ENCODE measurements at regions not wholly inside any gene's neighbourhood (a gene's known extent, or its start where the extent isn't known, plus 50 kb on each side); places are given as distances from the start of the nearest gene placed in this dataset.

- no peak for DNase-seq
Observed at GRCh38 chr10:123502983-123503382, 163.2 kb upstream of the GPR26 start.

- no peak for DNase-seq
Observed at GRCh38 chr10:123506455-123506854, 159.7 kb upstream of the GPR26 start.

- no peak for DNase-seq
Observed at GRCh38 chr10:123507298-123507697, 158.9 kb upstream of the GPR26 start.

- no peak for DNase-seq
Observed at GRCh38 chr10:123509338-123509737, 156.8 kb upstream of the GPR26 start.

GRCh38 chr10:123512901-123513775 lies 153.0 kb upstream of the GPR26 start:
- DNase-seq = no peak

GRCh38 chr10:123513870-123514269 lies 152.3 kb upstream of the GPR26 start:
- DNase-seq = no peak

GRCh38 chr10:123514996-123515395 lies 151.2 kb upstream of the GPR26 start:
- no peak for DNase-seq

- no peak for DNase-seq
Observed at GRCh38 chr10:123515661-123516060, 150.5 kb upstream of the GPR26 start.

- no peak for DNase-seq
Observed at GRCh38 chr10:123516291-123516690, 149.9 kb upstream of the GPR26 start.

- DNase-seq = no peak
Observed at GRCh38 chr10:123517426-123517825, 148.7 kb upstream of the GPR26 start.

GRCh38 chr10:123517901-123518300 lies 148.3 kb upstream of the GPR26 start:
- no peak for DNase-seq

- DNase-seq = no peak
Observed at GRCh38 chr10:123518765-123519164, 147.4 kb upstream of the GPR26 start.

- no peak for DNase-seq
Observed at GRCh38 chr10:123519861-123520260, 146.3 kb upstream of the GPR26 start.

- no peak for DNase-seq
Observed at GRCh38 chr10:123521076-123521475, 145.1 kb upstream of the GPR26 start.

GRCh38 chr10:123521556-123521955 lies 144.6 kb upstream of the GPR26 start:
- no peak for DNase-seq

GRCh38 chr10:123522702-123523312 lies 143.3 kb upstream of the GPR26 start:
- no peak for DNase-seq

- DNase-seq = no peak
Observed at GRCh38 chr10:123523833-123524232, 142.3 kb upstream of the GPR26 start.

- no peak for DNase-seq
Observed at GRCh38 chr10:123526356-123527064, 139.6 kb upstream of the GPR26 start.

GRCh38 chr10:123527151-123527550 lies 139.0 kb upstream of the GPR26 start:
- no peak for DNase-seq

GRCh38 chr10:123529146-123529760 lies 136.9 kb upstream of the GPR26 start:
- DNase-seq = no peak

GRCh38 chr10:123530166-123530870 lies 135.8 kb upstream of the GPR26 start:
- DNase-seq = no peak

GRCh38 chr10:123535386-123535785 lies 130.8 kb upstream of the GPR26 start:
- DNase-seq = no peak

All from AML-193 (cell line).